Lung (tissue), 9 donors: ENCODE measurements at regions not wholly inside any gene's neighbourhood (a gene's known extent, or its start where the extent isn't known, plus 50 kb on each side); places are given as distances from the start of the nearest gene placed in this dataset.
"Not testable (repeated sequence)": the region's sequence is repeated elsewhere in the genome, so short reads cannot be mapped to it uniquely, and the experiment has no call there.

Experiments used
- ATAC-seq: fragments of 200-7000 bp; cut with Tn5 transposase; one replicate; pipeline ENCODE4 v1.9.1; 2020; ENCODE audit warnings: moderate number of reproducible peaks; ENCODE audit not compliant: insufficient read depth, low FRiP score
- DNase-seq, 3 donors: peaks; one replicate each; pipeline ENCODE4 v3.0.0-alpha.2; 2013 to 2017
- H3K27ac ChIP-seq, 2 donors: one replicate each; pipeline ENCODE4 v1.5.1; 2013; ENCODE audit warnings: mild to moderate bottlenecking in 2 of 2, moderate library complexity in 2 of 2, control low read depth in 1 of 2, inconsistent platforms in 1 of 2, low read depth in 1 of 2, low read length in 1 of 2
- H3K27me3 ChIP-seq, 3 donors: one replicate each; pipeline ENCODE4 v1.5.1; 2013; ENCODE audit warnings: low read length in 2 of 3; ENCODE audit not compliant: control insufficient read depth in 3 of 3, insufficient read depth in 3 of 3
- H3K36me3 ChIP-seq, 4 donors: one replicate each; pipeline ENCODE4 v1.5.1; 2013; ENCODE audit warnings: low read length in 4 of 4, mild to moderate bottlenecking in 1 of 4, moderate library complexity in 1 of 4; ENCODE audit not compliant: control insufficient read depth in 4 of 4, insufficient read depth in 4 of 4
- H3K4me1 ChIP-seq, 5 donors: one replicate each; pipeline ENCODE4 v1.5.1; 2013; ENCODE audit warnings: low read length in 5 of 5, mild to moderate bottlenecking in 2 of 5, moderate library complexity in 1 of 5; ENCODE audit not compliant: control insufficient read depth in 5 of 5, insufficient read depth in 5 of 5
- H3K4me3 ChIP-seq: one replicate; pipeline ENCODE4 v1.5.1; 2013; ENCODE audit warnings: mild to moderate bottlenecking, control low read depth, moderate library complexity
- H3K9ac ChIP-seq, 2 donors: one replicate each; pipeline ENCODE4 v1.5.1; 2013; ENCODE audit warnings: low read length in 2 of 2, control low read depth in 1 of 2; ENCODE audit not compliant: insufficient read depth in 1 of 2
- H3K9me3 ChIP-seq, 4 donors: one replicate each; pipeline ENCODE4 v1.5.1; 2013; ENCODE audit warnings: low read length in 3 of 4, mild to moderate bottlenecking in 1 of 4, moderate library complexity in 1 of 4; ENCODE audit not compliant: control insufficient read depth in 4 of 4, insufficient read depth in 3 of 4
- WGBS, 2 donors: extraction: QIAGEN DNeasy Blood & Tissue Kit; methylation state at CpG; one replicate each; pipeline ENCODE4 v1.1.7; 2013; 5-methylcytosine and 5-hydroxymethylcytosine counted together
- donor health status: Bipolar disorder and iron deficiency.
- donor health status: healthy.
- donor health status: DM: yes; HTN: yes; CAD: no.

GRCh38 chr22:11578551-11578950 is 3949.4 kb upstream of the OR11H1 start:
- H3K27me3 ChIP-seq, H3K36me3 ChIP-seq, H3K27ac ChIP-seq, H3K4me3 ChIP-seq, ATAC-seq, H3K4me1 ChIP-seq, DNase-seq, H3K9ac ChIP-seq: not testable (repeated sequence)
- peaks cover 1 to 41% (median 13%) of the 10 kb centered on the region in 4 donors for H3K9me3 ChIP-seq
- 40 to 46% methylated on average over 3 of the region's 3 CpGs for WGBS, 2 donors

DNA sequence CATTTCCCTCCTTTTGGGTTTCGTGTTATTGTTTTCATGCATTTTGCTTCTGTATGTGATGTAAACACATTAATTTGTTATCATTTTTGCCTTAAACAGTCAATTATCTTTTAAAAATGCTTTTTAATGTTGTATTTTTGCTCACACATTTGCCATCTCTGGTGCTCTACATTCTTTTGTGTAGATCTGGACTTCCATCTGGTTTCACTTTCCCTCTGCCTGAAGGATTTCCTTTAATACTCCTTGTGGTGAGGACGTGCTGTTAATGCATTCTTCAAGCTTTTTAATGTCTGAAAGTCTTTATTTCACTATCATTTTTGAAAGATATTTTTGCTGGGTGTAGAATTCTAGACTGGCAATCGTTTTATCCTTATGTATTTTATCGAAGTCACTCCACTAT is 3945.9 kb upstream of the OR11H1 start:
- not testable (repeated sequence) for H3K27ac ChIP-seq, ATAC-seq, H3K9ac ChIP-seq, DNase-seq, H3K4me3 ChIP-seq, H3K4me1 ChIP-seq, H3K36me3 ChIP-seq, H3K27me3 ChIP-seq
- 47 to 52% methylated on average over 4 of the region's 4 CpGs for WGBS, 2 donors
- H3K9me3 ChIP-seq = peaks cover 4 to 28% (median 9%) of the 10 kb centered on the region in 4 donors

DNA sequence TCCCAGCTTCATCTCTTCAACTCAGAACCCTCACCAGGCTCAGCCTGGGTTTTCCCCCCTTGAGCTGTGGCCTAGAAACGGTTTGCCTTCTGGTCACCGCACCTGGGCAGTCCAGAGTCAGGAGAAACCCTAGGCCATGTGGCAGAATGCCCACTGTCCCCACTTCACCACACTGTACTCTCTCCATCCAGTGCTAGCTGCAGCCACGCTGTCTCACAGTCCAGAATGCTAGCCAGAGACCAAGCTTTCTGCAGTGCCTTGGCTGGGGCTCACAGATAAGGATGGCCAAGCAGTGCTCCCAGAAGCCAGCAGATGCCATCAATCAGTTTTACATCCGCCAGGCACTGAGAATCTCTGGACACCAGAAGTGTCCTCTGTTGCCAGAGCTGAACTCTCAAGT is 3943.8 kb upstream of the OR11H1 start:
- not testable (repeated sequence) for H3K9ac ChIP-seq, H3K36me3 ChIP-seq, H3K4me3 ChIP-seq, DNase-seq, H3K27ac ChIP-seq, H3K27me3 ChIP-seq, H3K4me1 ChIP-seq, ATAC-seq
- H3K9me3 ChIP-seq = peaks cover 4 to 16% (median 6%) of the 10 kb centered on the region in 4 donors
- WGBS, 2 donors = 42 to 45% methylated on average over 4 of the region's 4 CpGs

DNA sequence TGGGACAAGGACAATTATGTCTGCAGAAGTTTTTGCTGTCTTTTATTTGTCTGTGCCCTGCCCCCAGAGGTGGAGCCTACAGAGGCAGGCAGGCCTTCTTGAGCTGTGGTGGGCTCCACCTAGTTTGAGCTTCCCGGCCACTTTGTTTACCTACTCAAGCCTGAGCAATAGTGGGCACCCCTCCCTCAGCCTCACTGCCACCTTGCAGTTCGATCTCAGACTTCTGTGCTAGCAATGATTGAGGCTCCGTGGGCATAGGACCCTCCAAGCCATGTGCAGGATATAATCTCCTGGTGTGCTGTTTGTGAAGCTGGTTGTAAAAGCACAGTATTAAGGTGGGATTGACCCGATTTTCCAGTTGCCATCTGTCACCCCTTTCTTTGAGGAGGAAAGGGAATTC is 3933.4 kb upstream of the OR11H1 start:
- not testable (repeated sequence) for DNase-seq, H3K9ac ChIP-seq, H3K27me3 ChIP-seq, H3K27ac ChIP-seq, H3K4me3 ChIP-seq, H3K4me1 ChIP-seq, ATAC-seq, H3K36me3 ChIP-seq
- peaks cover 0 to 20% (median 17%) of the 10 kb centered on the region in 4 donors for H3K9me3 ChIP-seq
- WGBS, 2 donors = 58 to 68% methylated on average over 4 of the region's 4 CpGs

GRCh38 chr22:11597666-11598358 is 3930.2 kb upstream of the OR11H1 start:
- not testable (repeated sequence) for DNase-seq

More at GRCh38 chr22:11597666-11598358, 3930.2 kb upstream of the OR11H1 start:
- not testable (repeated sequence) for H3K4me3 ChIP-seq, ATAC-seq, H3K9ac ChIP-seq, H3K27me3 ChIP-seq, H3K36me3 ChIP-seq, H3K27ac ChIP-seq, H3K4me1 ChIP-seq
- H3K9me3 ChIP-seq = peaks cover 0 to 31% (median 9%) of the 10 kb centered on the region in 4 donors
- 80 to 82% methylated on average over 33 of the region's 33 CpGs for WGBS, 2 donors
